ENCODE measurements at regions not wholly inside any gene's neighbourhood (a gene's known extent, or its start where the extent isn't known, plus 50 kb on each side); places are given as distances from the start of the nearest gene placed in this dataset.

GRCh38 chr2:71947809-71948208 lies 199.9 kb downstream of the CYP26B1 start:
- DNase-seq (ENCODE audit: extremely low read depth, low read depth): no peak
- TF ChIP-seq CTCF (IDR thresholded peaks at IDR 0.05; ENCODE audit: low read depth, low read length): no peak

- DNase-seq (ENCODE audit: extremely low read depth, low read depth): no peak
- no peak for TF ChIP-seq CTCF (IDR thresholded peaks at IDR 0.05; ENCODE audit: low read depth, low read length)
These were observed 202.1 kb downstream of the CYP26B1 start for GRCh38 chr2:71945603-71945959.

GRCh38 chr2:71944806-71945602 lies 202.7 kb downstream of the CYP26B1 start:
- TF ChIP-seq CTCF (IDR thresholded peaks at IDR 0.05; ENCODE audit: low read depth, low read length): no peak
- no peak for DNase-seq (ENCODE audit: extremely low read depth, low read depth)

- DNase-seq (ENCODE audit: extremely low read depth, low read depth): no peak
- no peak for TF ChIP-seq CTCF (IDR thresholded peaks at IDR 0.05; ENCODE audit: low read depth, low read length)
These were observed 203.5 kb downstream of the CYP26B1 start for GRCh38 chr2:71944183-71944550.

GRCh38 chr2:71943238-71944182 lies 204.2 kb downstream of the CYP26B1 start:
- DNase-seq (ENCODE audit: extremely low read depth, low read depth): no peak
- TF ChIP-seq CTCF (IDR thresholded peaks at IDR 0.05; ENCODE audit: low read depth, low read length): no peak

- no peak for DNase-seq (ENCODE audit: extremely low read depth, low read depth)
- TF ChIP-seq CTCF (IDR thresholded peaks at IDR 0.05; ENCODE audit: low read depth, low read length): no peak
These were observed 205.7 kb downstream of the CYP26B1 start for GRCh38 chr2:71941726-71942525.

Data from AG09319 (cell line).